ENCODE measurements at regions not wholly inside any gene's neighbourhood (a gene's known extent, or its start where the extent isn't known, plus 50 kb on each side); places are given as distances from the start of the nearest gene placed in this dataset.

GRCh38 chr20:48096957-48097890, 311.9 kb upstream of the SULF2 start:
- no peak for TF ChIP-seq CTCF (IDR thresholded peaks at IDR 0.05; ENCODE audit: borderline replicate concordance, extremely low read depth, insufficient read depth)
- intact Hi-C loops (cut with DNase I), result no loop called here
- H3K4me3 ChIP-seq (ENCODE audit: low read length in 3 of 3), result no peak overlapping the region
- no peaks in the 10 kb centered on the region for H3K27me3 ChIP-seq (ENCODE audit: control insufficient read depth, insufficient read depth, low read length)
- no peaks in the 10 kb centered on the region for H3K4me1 ChIP-seq (ENCODE audit: control insufficient read depth in 2 of 3, insufficient read depth in 2 of 3, low read depth in 1 of 3, low read length in 3 of 3)
- H3K36me3 ChIP-seq (ENCODE audit: control insufficient read depth in 2 of 3, insufficient read depth in 3 of 3, low read length in 3 of 3), result no peaks in the 10 kb centered on the region
- FAIRE-seq (no peak), DNase-seq (no peak)
- no peak overlapping the region for H3K9ac ChIP-seq (ENCODE audit: low read length in 3 of 3)
- H3K9me3 ChIP-seq (ENCODE audit: control insufficient read depth in 2 of 3, insufficient read depth in 1 of 3, low read length in 3 of 3), result no peaks in the 10 kb centered on the region
- no peak overlapping the region for H3K27ac ChIP-seq (ENCODE audit: low read depth in 2 of 2, low read length in 2 of 2)

- H3K36me3 ChIP-seq (ENCODE audit: control insufficient read depth in 2 of 3, insufficient read depth in 3 of 3, low read length in 3 of 3), result no peaks in the 10 kb centered on the region
- FAIRE-seq, result no peak
- no peak for DNase-seq
- H3K9ac ChIP-seq (ENCODE audit: low read length in 3 of 3), result no peak overlapping the region
- no peaks in the 10 kb centered on the region for H3K27me3 ChIP-seq (ENCODE audit: control insufficient read depth, insufficient read depth, low read length)
- H3K4me3 ChIP-seq (ENCODE audit: low read length in 3 of 3), result no peak overlapping the region
- no peak for TF ChIP-seq CTCF (IDR thresholded peaks at IDR 0.05; ENCODE audit: borderline replicate concordance, extremely low read depth, insufficient read depth)
- no peak overlapping the region for H3K27ac ChIP-seq (ENCODE audit: low read depth in 2 of 2, low read length in 2 of 2)
- H3K9me3 ChIP-seq (ENCODE audit: control insufficient read depth in 2 of 3, insufficient read depth in 1 of 3, low read length in 3 of 3), result no peaks in the 10 kb centered on the region
- H3K4me1 ChIP-seq (ENCODE audit: control insufficient read depth in 2 of 3, insufficient read depth in 2 of 3, low read depth in 1 of 3, low read length in 3 of 3), result no peaks in the 10 kb centered on the region
- intact Hi-C loops (cut with DNase I), result no loop called here
Measured at GRCh38 chr20:48096212-48096875, 311.1 kb upstream of the SULF2 start.

- H3K27ac ChIP-seq (ENCODE audit: low read depth in 2 of 2, low read length in 2 of 2), result no peak overlapping the region
- H3K9me3 ChIP-seq (ENCODE audit: control insufficient read depth in 2 of 3, insufficient read depth in 1 of 3, low read length in 3 of 3), result no peaks in the 10 kb centered on the region
- DNase-seq (no peak), FAIRE-seq (no peak)
- no peaks in the 10 kb centered on the region for H3K27me3 ChIP-seq (ENCODE audit: control insufficient read depth, insufficient read depth, low read length)
- no peak overlapping the region for H3K4me3 ChIP-seq (ENCODE audit: low read length in 3 of 3)
- H3K4me1 ChIP-seq (ENCODE audit: control insufficient read depth in 2 of 3, insufficient read depth in 2 of 3, low read depth in 1 of 3, low read length in 3 of 3), result no peaks in the 10 kb centered on the region
- no peak for TF ChIP-seq CTCF (IDR thresholded peaks at IDR 0.05; ENCODE audit: borderline replicate concordance, extremely low read depth, insufficient read depth)
- intact Hi-C loops (cut with DNase I), result no loop called here
- no peak overlapping the region for H3K9ac ChIP-seq (ENCODE audit: low read length in 3 of 3)
- no peaks in the 10 kb centered on the region for H3K36me3 ChIP-seq (ENCODE audit: control insufficient read depth in 2 of 3, insufficient read depth in 3 of 3, low read length in 3 of 3)
Measured at GRCh38 chr20:48094944-48095343, 309.7 kb upstream of the SULF2 start.
